GM23248 (cell line): ENCODE measurements at regions not wholly inside any gene's neighbourhood (a gene's known extent, or its start where the extent isn't known, plus 50 kb on each side); places are given as distances from the start of the nearest gene placed in this dataset.

Source experiments
- DNase-seq: peaks from one replicate; pipeline ENCODE4 v3.0.0-alpha.2; 2015
- H2AFZ ChIP-seq: fragments of 200-600 bp; sonication (generic); 2 replicates; pipeline ENCODE4 v1.6.1; 2016; ENCODE audit warnings: antibody characterized with exemption
- H3F3A ChIP-seq: fragments of 200-600 bp; sonication (generic); 2 replicates; pipeline ENCODE4 v1.6.1; 2016; ENCODE audit warnings: mild to moderate bottlenecking, antibody characterized with exemption, mixed run types; ENCODE audit not compliant: insufficient read depth
- H3K27ac ChIP-seq: fragments of 200-600 bp; sonication (generic); 2 replicates; pipeline ENCODE4 v1.5.1; 2016; ENCODE audit warnings: mild to moderate bottlenecking
- H3K27me3 ChIP-seq: fragments of 200-600 bp; sonication (generic); replicated peaks from 2 replicates; pipeline ENCODE4 v1.6.1; 2016; ENCODE audit warnings: mild to moderate bottlenecking; ENCODE audit not compliant: insufficient read depth
- H3K36me3 ChIP-seq: fragments of 200-600 bp; sonication (generic); 2 replicates; pipeline ENCODE4 v1.6.1; 2016; ENCODE audit warnings: low read depth, mild to moderate bottlenecking
- H3K4me1 ChIP-seq: fragments of 200-600 bp; sonication (generic); 2 replicates; pipeline ENCODE4 v1.6.1; 2016; ENCODE audit warnings: mild to moderate bottlenecking; ENCODE audit not compliant: insufficient read depth
- H3K4me2 ChIP-seq: fragments of 200-600 bp; sonication (generic); one replicate; pipeline ENCODE4 v1.6.1; 2016; ENCODE audit warnings: mild to moderate bottlenecking; ENCODE audit not compliant: unreplicated experiment
- H3K4me3 ChIP-seq: fragments of 200-600 bp; sonication (generic); 2 replicates; pipeline ENCODE4 v1.5.1; 2016; ENCODE audit warnings: mild to moderate bottlenecking
- H3K79me2 ChIP-seq: fragments of 200-600 bp; sonication (generic); 2 replicates; pipeline ENCODE4 v1.6.1; 2016; ENCODE audit warnings: mild to moderate bottlenecking; ENCODE audit not compliant: insufficient read depth
- H3K9ac ChIP-seq: fragments of 200-600 bp; sonication (generic); 2 replicates; pipeline ENCODE4 v1.6.1; 2016; ENCODE audit warnings: mild to moderate bottlenecking
- H3K9me2 ChIP-seq: fragments of 200-600 bp; sonication (generic); 2 replicates; pipeline ENCODE4 v1.6.1; 2016; ENCODE audit warnings: mixed run types, mild to moderate bottlenecking, moderate library complexity; ENCODE audit not compliant: insufficient read depth
- H3K9me3 ChIP-seq: fragments of 200-600 bp; sonication (generic); one replicate; pipeline ENCODE4 v1.6.1; 2017; ENCODE audit warnings: low read depth
- H4K20me1 ChIP-seq: fragments of 200-600 bp; sonication (generic); 2 replicates; pipeline ENCODE4 v1.6.0; 2016; ENCODE audit not compliant: insufficient read depth
- EZH2 ChIP-seq: fragments of 200-600 bp; sonication (generic); IDR thresholded peaks from 2 replicates; pipeline ENCODE4 v1.6.1; 2018; ENCODE audit warnings: antibody characterized with exemption, mild to moderate bottlenecking; ENCODE audit not compliant: insufficient read depth, poor library complexity, severe bottlenecking
- EZH2phosphoT487 ChIP-seq: fragments of 200-600 bp; sonication (generic); IDR thresholded peaks from 2 replicates; pipeline ENCODE4 v1.6.1; 2018; ENCODE audit warnings: antibody characterized with exemption, moderate library complexity, mild to moderate bottlenecking, low read depth; ENCODE audit not compliant: insufficient read depth
- WGBS, 2 experiments: methylation state at CpG; one replicate each; pipeline ENCODE4 v1.1.6; 2015 to 2017; ENCODE audit warnings: low lambda C conversion rate in 2 of 2, low coverage in 1 of 2; ENCODE audit errors: missing lambda C conversion rate in 2 of 2; 5-methylcytosine and 5-hydroxymethylcytosine counted together
- in situ Hi-C: fragments of 300-500 bp; cut with MboI; formaldehyde crosslinking; loops from 2 replicates; pipeline ENCODE4 v1.15.0; 2020

DNA sequence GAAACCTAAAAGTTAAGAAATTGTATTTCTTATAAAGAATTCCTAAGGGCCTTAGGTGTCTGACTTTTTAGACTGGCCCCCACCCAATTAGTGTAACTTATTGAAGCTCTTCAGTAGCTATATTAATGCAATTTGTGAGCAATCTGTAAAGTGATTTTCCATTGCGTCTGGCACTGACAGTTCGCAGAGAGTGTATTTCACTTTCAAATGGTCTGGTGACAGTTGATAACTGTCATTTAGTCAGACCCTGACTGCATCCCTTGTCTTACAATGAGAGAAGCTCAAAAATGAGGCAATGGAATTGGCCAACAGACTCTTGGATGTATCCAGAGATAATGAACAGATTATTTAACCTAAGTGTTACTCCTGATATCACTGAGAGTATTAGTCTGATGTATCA, 351.8 kb downstream of the FRK start:
- Histone ChIP-seq H2AFZ (no peak overlapping the region), H3K27me3 (no peaks in the 10 kb centered on the region), H3K4me2 (no peak overlapping the region), H3F3A (no peaks in the 10 kb centered on the region), H3K9me3 (no peaks in the 10 kb centered on the region), H3K4me3 (no peak overlapping the region), H3K27ac (no peak overlapping the region), H3K4me1 (no peaks in the 10 kb centered on the region), H3K9me2 (no peaks in the 10 kb centered on the region), H3K9ac (no peak overlapping the region), H4K20me1 (no peaks in the 10 kb centered on the region), H3K36me3 (no peaks in the 10 kb centered on the region), H3K79me2 (no peaks in the 10 kb centered on the region)
- 67 to 79% methylated on average over 2 of the region's 2 CpGs for WGBS, 2 experiments
- TF ChIP-seq EZH2 (no peak), EZH2phosphoT487 (no peak)
- in situ Hi-C loops = no loop called here
- DNase-seq = no peak

DNA sequence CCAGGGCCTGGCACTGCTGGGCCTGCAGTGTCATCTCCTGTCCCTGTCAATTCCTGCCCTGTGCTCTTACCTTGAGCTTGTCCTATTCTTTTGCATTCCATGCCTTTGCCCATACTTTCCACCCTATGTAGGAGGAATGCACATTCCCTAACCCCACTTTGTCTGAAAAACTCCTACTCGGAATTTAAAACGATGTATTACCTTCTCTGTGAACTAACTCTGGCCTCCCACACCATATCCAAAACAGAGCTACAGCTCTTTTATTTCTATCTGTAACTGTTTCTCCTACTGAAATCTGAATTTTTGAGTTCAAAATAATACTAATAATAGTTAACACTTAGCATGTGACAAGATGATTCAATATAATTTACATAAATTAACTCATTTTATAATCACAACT, 353.7 kb downstream of the FRK start:
- Histone ChIP-seq H3K79me2 (no peaks in the 10 kb centered on the region), H3K4me1 (no peaks in the 10 kb centered on the region), H3K4me3 (no peak overlapping the region), H3K27ac (no peak overlapping the region), H3K9me3 (no peaks in the 10 kb centered on the region), H3K27me3 (no peaks in the 10 kb centered on the region), H3K36me3 (no peaks in the 10 kb centered on the region), H3K9me2 (no peaks in the 10 kb centered on the region), H2AFZ (no peak overlapping the region), H3F3A (no peaks in the 10 kb centered on the region), H3K4me2 (no peak overlapping the region), H3K9ac (no peak overlapping the region), H4K20me1 (no peaks in the 10 kb centered on the region)
- 52 to 68% methylated on average over 2 of the region's 2 CpGs for WGBS, 2 experiments
- no peak for TF ChIP-seq EZH2
- no peak for TF ChIP-seq EZH2phosphoT487
- DNase-seq = no peak
- in situ Hi-C loops = no loop called here

DNA sequence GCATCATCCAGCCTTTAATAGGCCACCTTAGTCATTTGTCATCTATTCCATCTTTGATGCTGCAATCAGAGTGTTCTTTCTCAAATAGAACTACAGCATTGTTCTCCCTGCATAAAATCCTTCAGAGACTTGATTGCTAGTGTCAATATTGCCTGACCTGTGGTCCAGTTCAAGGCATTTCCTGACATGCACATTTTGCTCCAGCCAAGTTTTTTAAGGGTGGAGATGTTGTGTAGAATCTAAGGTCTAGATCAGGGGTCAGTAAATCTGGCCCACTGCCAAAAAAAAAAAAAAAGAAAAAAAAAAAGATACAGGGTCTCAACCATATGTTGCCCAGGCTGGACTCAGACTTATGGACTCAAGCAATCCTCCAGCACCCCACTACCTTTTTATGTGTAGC, 354.4 kb downstream of the FRK start:
- H4K20me1 ChIP-seq = no peaks in the 10 kb centered on the region
- H3K27ac ChIP-seq = no peak overlapping the region
- no peaks in the 10 kb centered on the region for H3K79me2 ChIP-seq
- no peaks in the 10 kb centered on the region for H3F3A ChIP-seq
- no peaks in the 10 kb centered on the region for H3K9me2 ChIP-seq
- no peak for TF ChIP-seq EZH2phosphoT487
- TF ChIP-seq EZH2 = no peak
- H3K9me3 ChIP-seq = no peaks in the 10 kb centered on the region
- H3K4me3 ChIP-seq = no peak overlapping the region
- H3K36me3 ChIP-seq = no peaks in the 10 kb centered on the region
- H3K27me3 ChIP-seq = no peaks in the 10 kb centered on the region
- H2AFZ ChIP-seq = no peak overlapping the region
- H3K9ac ChIP-seq = no peak overlapping the region
- in situ Hi-C loops = no loop called here
- DNase-seq = no peak
- H3K4me2 ChIP-seq = no peak overlapping the region
- no peaks in the 10 kb centered on the region for H3K4me1 ChIP-seq

DNA sequence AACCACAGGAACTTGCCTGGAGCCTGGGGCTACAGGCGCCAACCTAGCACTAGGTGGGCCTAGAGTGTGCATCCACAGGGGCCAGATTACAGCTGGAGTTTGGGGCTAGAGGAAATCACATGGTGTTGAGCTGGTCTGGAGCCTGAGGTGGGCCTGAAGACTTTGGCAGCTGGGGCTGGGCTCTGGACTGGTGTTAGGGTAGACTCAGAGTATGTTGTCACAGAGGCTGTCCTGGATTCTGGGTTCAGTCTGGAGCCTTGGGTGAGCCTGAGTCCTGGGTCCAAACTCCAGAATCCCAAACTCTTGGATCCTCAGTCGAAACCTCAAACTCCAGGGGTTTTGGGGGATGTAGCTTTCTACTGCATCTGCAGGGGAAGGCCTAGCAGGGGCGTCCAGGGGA, 356.7 kb downstream of the FRK start:
- H2AFZ ChIP-seq = no peak overlapping the region
- H3K79me2 ChIP-seq = no peaks in the 10 kb centered on the region
- DNase-seq = no peak
- TF ChIP-seq EZH2phosphoT487 = no peak
- no peak for TF ChIP-seq EZH2
- H3F3A ChIP-seq = no peaks in the 10 kb centered on the region
- no peaks in the 10 kb centered on the region for H4K20me1 ChIP-seq
- in situ Hi-C loops = no loop called here
- H3K9me2 ChIP-seq = no peaks in the 10 kb centered on the region
- WGBS, 2 experiments = 11 to 16% methylated on average over 3 of the region's 3 CpGs
- no peaks in the 10 kb centered on the region for H3K36me3 ChIP-seq
- H3K4me2 ChIP-seq = no peak overlapping the region
- no peaks in the 10 kb centered on the region for H3K9me3 ChIP-seq
- H3K4me1 ChIP-seq = no peaks in the 10 kb centered on the region
- no peak overlapping the region for H3K9ac ChIP-seq
- H3K27me3 ChIP-seq = no peaks in the 10 kb centered on the region
- no peak overlapping the region for H3K27ac ChIP-seq
- no peak overlapping the region for H3K4me3 ChIP-seq

DNA sequence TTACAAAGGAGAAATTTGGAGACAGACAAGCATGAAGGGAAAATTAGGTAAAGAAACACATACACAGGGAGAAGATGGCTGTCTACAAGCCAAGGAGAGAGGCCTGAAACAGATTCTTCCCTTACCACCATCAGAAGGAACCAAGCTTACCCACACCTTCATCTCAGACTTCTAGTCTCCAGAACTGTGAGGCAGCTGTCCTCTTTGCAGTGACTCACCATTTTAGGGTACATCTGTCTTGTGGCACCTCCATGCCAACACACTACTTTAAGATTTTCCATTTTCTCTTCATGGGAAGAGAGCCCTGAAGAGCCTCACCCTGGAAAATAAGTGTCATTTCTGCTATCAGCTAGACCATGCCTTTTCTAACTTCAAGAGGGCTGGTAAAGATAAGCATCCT, 369.3 kb downstream of the FRK start:
- H3K9ac ChIP-seq = no peak overlapping the region
- H3K9me2 ChIP-seq = no peaks in the 10 kb centered on the region
- H3K36me3 ChIP-seq = no peaks in the 10 kb centered on the region
- no peak overlapping the region for H2AFZ ChIP-seq
- no peaks in the 10 kb centered on the region for H3K9me3 ChIP-seq
- no peak for DNase-seq
- H4K20me1 ChIP-seq = no peaks in the 10 kb centered on the region
- TF ChIP-seq EZH2phosphoT487 = no peak
- TF ChIP-seq EZH2 = no peak
- no peak overlapping the region for H3K4me3 ChIP-seq
- no peaks in the 10 kb centered on the region for H3K79me2 ChIP-seq
- in situ Hi-C loops = no loop called here
- H3F3A ChIP-seq = no peaks in the 10 kb centered on the region
- H3K4me2 ChIP-seq = no peak overlapping the region
- H3K27ac ChIP-seq = no peak overlapping the region
- no peaks in the 10 kb centered on the region for H3K4me1 ChIP-seq
- no peaks in the 10 kb centered on the region for H3K27me3 ChIP-seq
